ENCODE measurements at regions not wholly inside any gene's neighbourhood (a gene's known extent, or its start where the extent isn't known, plus 50 kb on each side); places are given as distances from the start of the nearest gene placed in this dataset.
A peak's percentile ranks its signal among the peaks of the same experiment; 100 is the strongest.
"Not testable (repeated sequence)": the region's sequence is repeated elsewhere in the genome, so short reads cannot be mapped to it uniquely, and the experiment has no call there.

- DNase-seq: no peak
Measured at GRCh38 chr5:42989190-42989589, 50.9 kb downstream of the ANXA2R start.

DNA sequence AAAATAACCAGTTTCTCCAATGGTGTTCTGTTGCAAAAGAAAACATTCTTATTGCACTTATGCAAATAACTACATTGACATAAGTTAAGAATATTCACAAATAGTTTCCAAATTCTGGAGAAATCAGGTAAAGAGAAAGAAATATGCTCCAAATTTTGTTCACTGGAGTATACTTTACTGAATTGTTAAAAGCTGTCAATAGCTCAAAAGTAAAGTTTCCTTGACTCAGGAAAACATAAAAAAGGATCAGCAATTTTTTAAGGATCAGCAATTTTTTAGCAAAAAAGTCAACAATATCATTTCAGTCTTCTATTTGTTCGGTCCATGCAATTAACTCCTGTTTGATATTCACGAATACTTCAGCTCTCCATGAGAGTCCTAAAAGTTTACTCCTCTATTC lies 51.6 kb downstream of the ANXA2R start:
- no peak for DNase-seq

- no peak for DNase-seq
Measured at GRCh38 chr5:42985129-42986037, 54.7 kb downstream of the ANXA2R start.

DNA sequence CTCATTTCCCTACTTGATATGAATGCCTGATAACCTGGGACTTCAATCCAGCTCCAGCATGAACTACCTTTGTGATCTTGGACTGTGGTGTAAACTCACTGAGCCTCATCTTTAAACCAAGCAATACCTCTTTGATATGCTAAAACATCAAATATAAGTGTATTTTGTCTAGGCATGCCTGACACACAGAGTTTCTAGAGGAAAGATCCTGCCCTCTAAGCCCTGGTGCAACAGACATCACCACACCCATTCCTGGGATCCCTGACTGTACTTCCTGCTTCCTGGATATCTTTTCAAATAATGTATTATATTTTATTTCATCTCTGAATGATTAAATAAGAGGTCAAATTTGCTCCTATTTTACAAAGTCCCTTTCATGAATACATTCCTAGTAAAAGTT lies 55.8 kb downstream of the ANXA2R start:
- no peak for DNase-seq

- DNase-seq: no peak
Measured at GRCh38 chr5:42982107-42982622, 58.0 kb downstream of the ANXA2R start.

GRCh38 chr5:42981417-42982106 lies 58.6 kb downstream of the ANXA2R start:
- DNase-seq: not testable (repeated sequence)

DNA sequence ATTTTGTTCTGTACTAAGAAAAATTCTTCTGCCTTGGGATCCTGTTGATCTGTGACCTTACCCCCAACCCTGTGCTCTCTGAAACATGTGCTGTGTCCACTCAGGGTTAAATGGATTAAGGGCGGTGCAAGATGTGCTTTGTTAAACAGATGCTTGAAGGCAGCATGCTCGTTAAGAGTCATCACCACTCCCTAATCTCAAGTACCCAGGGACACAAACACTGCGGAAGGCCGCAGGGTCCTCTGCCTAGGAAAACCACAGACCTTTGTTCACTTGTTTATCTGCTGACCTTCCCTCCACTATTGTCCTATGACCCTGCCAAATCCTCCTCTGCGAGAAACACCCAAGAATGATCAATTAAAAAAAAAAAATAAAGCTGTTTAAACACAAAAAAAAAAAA lies 59.1 kb downstream of the ANXA2R start:
- not testable (repeated sequence) for DNase-seq

DNA sequence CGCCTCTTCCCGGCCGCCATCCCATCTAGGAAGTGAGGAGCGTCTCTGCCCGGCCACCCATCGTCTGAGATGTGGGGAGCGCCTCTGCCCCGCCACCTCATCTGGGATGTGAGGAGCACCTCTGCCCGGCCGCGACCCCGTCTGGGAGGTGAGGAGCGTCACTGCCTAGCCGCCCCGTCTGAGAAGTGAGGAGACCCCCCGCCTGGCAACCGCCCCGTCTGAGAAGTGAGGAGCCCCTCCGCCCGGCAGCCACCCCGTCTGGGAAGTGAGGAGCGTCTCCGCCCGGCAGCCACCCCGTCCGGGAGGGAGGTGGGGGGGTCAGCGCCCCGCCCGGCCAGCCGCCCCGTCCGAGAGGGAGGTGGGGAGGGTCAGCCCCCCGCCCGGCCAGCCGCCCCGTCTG lies 59.7 kb downstream of the ANXA2R start:
- DNase-seq: not testable (repeated sequence)

DNA sequence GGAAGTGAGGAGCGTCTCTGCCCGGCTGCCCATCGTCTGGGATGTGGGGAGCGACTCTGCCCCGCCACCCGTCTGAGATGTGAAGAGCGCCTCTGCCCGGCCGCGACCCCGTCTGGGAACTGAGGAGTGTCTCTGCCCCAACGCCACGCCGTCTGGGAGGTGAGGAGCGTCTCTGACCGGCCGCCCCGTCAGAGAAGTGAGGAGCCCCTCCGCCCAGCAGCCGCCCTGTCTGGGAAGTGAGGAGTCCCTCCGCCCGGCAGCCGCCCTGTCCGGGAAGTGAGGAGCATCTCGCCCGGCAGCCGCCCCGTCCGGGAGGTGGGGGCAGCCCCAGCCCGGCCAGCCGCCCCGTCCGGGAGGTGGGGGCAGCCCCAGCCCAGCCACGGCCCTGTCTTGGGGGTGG lies 60.9 kb downstream of the ANXA2R start:
- not testable (repeated sequence) for DNase-seq

DNA sequence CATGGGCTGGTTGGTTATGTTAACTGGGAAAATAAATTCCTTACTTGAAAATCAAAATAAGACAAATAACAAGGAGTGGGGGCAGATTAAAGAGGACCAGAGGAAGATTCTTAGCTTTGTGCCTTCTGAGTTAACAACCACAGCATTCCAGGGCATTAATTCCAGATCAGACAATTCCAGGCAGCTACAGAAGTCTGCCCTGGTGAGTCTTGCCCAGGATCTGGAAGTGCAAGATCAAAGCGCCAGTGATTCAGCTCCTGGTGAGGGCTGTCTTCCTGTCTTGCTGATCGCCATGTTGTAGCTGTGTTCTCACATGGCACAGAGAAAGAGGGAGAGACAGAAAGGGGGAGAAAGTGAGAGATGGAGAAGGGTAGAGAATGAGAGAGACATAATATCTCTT lies 65.6 kb downstream of the ANXA2R start:
- DNase-seq: no peak

GRCh38 chr5:42970636-42971559 lies 69.2 kb downstream of the ANXA2R start:
- DNase-seq: no peak

GRCh38 chr5:42965934-42966333 lies 74.2 kb downstream of the ANXA2R start:
- DNase-seq: no peak

DNA sequence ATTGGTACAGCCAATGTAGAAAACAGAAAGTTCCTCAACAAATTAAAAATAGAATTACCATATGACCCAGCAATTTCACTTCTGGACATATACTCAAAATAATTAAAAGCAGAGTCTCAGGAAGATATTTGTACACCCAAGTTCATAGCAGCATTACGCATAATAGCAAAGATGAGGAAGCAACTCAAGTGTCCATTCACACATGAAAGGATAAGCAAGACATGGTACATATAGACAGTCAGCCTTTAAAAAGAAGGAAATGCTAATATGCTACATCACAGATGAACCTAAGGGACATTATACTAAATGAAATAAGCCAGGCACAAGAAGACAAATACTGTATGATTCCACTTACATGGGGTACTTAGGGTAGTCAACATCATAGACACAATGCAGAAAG lies 76.7 kb downstream of the ANXA2R start:
- no peak for DNase-seq

DNA sequence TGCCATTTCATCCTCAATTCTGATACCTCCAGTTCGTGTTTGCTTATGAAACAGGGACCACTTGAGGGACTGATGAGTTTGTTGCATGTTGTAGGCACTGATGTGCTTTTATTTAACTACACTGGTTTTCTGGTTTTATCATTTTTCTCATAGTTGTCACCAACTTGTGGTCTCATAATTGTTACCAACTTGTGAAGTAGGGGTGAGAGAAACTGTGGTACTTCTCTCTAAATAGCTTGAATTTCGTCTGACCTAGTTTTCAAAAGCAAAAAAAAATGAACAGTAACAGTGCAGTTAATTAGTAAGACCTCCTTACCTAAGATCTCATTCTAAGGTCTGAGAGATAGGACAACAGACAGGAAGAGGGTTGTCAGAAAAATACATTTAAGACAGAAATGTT lies 78.0 kb downstream of the ANXA2R start:
- DNase-seq: no peak

DNA sequence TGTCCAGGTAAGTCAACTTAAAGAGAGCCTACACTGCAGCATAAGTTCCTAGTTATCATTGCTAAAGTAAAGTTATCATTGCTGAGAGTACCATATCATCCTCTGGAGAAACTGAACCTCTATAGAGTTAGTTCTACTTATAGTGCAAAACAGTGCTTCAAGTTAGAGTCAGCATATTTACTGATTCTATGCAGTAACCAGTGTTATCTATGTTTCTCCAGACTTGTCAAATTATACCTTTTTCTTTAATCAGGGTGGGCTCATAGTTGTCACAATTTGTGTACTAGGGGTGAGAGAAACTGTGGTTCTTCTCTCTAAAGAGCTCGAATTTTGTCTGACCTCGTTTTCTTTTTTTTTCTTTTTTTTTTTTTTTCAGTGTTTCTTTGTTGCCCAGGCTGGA lies 79.6 kb downstream of the ANXA2R start:
- no peak for DNase-seq

- no peak for DNase-seq
Measured at GRCh38 chr5:42956551-42956950, 83.6 kb downstream of the ANXA2R start.

DNA sequence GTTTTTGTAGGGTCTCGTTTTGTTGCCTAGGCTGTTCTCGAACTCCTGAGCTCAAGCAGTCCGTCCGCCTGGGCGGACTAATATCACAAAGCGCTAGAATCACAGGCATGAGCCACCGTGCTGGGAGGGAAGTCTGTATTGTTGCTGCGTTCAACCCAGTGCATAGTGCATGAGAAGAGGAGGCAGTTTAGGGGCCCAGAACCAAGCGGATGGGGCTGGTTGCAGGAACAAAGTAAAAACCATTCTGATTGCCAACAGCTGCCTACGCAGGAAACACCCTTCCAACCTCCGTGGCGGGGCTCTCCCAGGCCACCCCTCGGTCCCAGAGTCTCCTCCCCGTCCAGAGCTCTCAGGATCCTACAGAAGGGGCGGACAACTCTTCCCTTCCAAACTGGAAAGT lies 87.1 kb downstream of the ANXA2R start:
- no peak for DNase-seq

DNA sequence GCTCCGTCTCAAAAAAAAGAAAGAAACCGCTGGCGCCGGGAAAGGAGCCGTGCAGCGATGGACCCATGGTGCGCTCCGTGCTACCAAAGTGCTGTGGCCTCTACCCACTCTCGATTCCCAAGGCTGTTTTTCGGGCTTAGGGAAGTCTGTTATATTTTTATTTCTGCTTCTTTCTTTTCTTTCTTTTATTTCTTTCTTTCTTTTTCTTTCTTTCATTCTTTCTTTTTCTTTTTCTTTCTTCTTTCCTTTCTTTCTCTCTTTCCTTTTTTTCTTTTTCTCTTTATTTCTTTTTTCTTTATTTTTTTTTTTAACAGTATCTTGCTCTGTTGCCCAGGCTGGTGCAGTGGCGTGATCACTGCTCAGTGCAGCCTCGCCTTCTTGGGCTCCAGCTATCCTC lies 87.5 kb downstream of the ANXA2R start:
- no peak for DNase-seq

GRCh38 chr5:42951293-42951840 lies 88.8 kb downstream of the ANXA2R start:
- peak; percentile 51 for DNase-seq

- DNase-seq: peak; percentile 50
Measured at GRCh38 chr5:42950456-42951292, 89.4 kb downstream of the ANXA2R start.

- no peak for DNase-seq
Measured at GRCh38 chr5:42950116-42950455, 90.0 kb downstream of the ANXA2R start.
